ENCODE measurements at regions not wholly inside any gene's neighbourhood (a gene's known extent, or its start where the extent isn't known, plus 50 kb on each side); places are given as distances from the start of the nearest gene placed in this dataset.

- intact Hi-C loops (cut with DNase I, micrococcal nuclease) = no loop called here
- ATAC-seq (no peak), DNase-seq (no peak)
- H3K4me3 ChIP-seq = no peak overlapping the region
- no peaks in the 10 kb centered on the region for H3K9me3 ChIP-seq
- no peaks in the 10 kb centered on the region for H3K36me3 ChIP-seq (ENCODE audit: low read depth)
- no peaks in the 10 kb centered on the region for H3K4me1 ChIP-seq (ENCODE audit: low read depth)
- TF ChIP-seq CTCF (IDR thresholded peaks at IDR 0.05) = no peak
Observed at GRCh38 chr7:92914645-92915044, 78.3 kb upstream of the CDK6 start.

DNA sequence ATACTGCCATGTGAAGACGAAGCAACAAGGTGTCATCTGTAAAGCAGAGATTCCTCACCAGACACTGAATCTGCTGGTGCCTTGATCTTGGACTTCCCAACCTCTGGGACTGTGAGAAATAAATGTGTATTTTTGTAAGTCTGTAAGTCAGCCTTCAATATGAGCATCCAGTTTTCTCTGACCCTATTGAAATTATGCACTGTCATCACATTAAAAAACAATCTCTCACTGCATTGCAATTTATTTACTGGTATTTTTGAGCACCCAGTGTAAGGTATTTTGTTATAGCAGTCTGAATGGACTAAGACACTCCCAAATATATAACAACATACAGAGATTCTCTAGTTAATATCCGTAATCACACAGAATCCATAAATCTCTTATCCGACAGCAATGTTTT, 77.5 kb upstream of the CDK6 start:
- intact Hi-C loops (cut with DNase I, micrococcal nuclease) = no loop called here
- no peaks in the 10 kb centered on the region for H3K36me3 ChIP-seq (ENCODE audit: low read depth)

GRCh38 chr7:92910976-92911375, 74.6 kb upstream of the CDK6 start:
- H3K4me1 ChIP-seq (ENCODE audit: low read depth) = no peaks in the 10 kb centered on the region
- H3K9me3 ChIP-seq = no peaks in the 10 kb centered on the region
- no peak overlapping the region for H3K4me3 ChIP-seq
- DNase-seq (no peak), ATAC-seq (no peak)
- intact Hi-C loops (cut with DNase I, micrococcal nuclease) = no loop called here
- no peak for TF ChIP-seq CTCF (IDR thresholded peaks at IDR 0.05)
- H3K36me3 ChIP-seq (ENCODE audit: low read depth) = no peaks in the 10 kb centered on the region

More for the DNA sequence above, 77.5 kb upstream of the CDK6 start:
- DNase-seq = no peak
- Histone ChIP-seq H3K4me3 (no peak overlapping the region), H3K4me1 (ENCODE audit: low read depth) (no peaks in the 10 kb centered on the region), H3K9me3 (no peaks in the 10 kb centered on the region)
- no peak for ATAC-seq
- TF ChIP-seq CTCF (IDR thresholded peaks at IDR 0.05) = no peak

DNA sequence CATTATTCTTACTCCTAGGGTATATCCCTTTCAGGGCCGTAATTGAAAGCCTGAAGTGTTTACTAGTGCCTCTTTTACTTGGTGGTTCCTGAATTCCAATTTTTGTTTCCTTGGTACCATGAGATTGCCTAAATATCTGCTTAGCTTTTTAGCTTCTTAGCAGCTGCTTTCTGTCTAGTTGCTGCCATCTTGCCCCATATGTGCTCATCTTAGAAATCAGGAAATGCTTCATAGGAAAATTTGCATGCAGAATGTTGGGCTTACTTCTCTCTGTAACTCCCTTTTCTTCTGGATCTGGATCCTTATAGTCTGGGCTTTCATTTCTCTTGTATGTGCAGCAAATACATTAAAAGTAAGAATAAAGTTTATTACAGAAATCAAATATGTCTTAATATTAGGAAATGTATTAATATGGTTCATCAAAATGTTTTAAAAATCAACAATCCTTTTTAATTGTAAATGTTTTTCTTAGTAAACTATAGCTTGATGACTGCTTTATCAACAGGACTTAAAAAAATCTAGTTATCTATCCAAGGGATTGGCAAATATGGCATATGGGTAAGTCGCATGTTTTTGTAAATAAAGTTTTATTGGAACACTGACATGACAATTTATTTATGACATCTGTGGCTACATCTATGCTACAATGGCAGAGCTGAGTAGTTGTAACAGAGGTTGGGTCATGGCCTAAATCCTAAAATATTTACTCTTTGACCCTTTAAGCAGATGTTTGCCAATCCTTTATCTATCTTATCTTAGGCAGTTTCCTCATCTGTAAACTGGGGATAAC, 73.5 kb upstream of the CDK6 start:
- H3K9me3 ChIP-seq = no peaks in the 10 kb centered on the region
- no peak for TF ChIP-seq CTCF (IDR thresholded peaks at IDR 0.05)
- DNase-seq = no peak
- intact Hi-C loops (cut with DNase I, micrococcal nuclease) = no loop called here
- no peaks in the 10 kb centered on the region for H3K4me1 ChIP-seq (ENCODE audit: low read depth)
- no peak for ATAC-seq
- H3K4me3 ChIP-seq = no peak overlapping the region
- no peaks in the 10 kb centered on the region for H3K36me3 ChIP-seq (ENCODE audit: low read depth)

DNA sequence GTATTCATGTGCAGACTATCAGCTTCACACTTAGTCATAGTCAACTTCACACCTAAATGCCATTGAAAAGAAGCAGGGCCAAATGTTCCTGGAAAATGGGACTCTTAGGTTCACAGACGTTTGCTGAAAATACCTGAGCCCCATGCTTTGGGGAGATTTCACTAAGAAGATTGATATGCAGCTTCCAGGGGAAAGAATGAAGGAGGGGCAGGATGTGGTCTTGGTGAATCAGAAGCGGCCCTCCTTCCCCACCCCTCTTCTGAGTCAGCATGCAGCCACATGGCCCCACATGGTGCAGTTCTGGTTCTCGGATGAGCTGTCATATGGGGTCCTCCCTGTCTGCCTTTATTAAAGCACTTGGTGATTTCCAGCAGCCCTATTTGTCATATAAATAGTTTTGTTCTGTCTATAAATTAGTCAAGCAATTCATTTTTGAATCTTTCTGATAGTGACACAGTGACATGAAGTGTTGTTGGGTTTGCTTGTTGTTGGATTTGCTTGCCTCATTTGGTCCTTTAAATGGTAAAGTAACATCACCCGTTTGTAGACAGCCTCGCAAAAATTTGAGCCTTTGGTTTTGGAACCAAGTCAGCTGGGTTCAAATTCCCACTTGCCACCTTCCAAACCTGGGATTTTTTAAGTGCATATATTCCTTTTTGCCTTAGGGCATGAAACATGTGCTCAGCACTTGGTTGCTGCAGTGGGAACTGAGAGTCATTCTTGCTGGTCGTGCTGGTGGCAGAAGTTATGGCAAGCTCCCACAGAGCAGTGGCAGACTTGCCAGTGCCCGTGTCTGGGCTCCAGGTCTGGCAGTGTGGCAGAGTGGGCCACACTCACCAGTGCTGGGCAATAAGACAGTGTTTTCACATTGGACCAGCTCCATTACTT, 68.1 kb upstream of the CDK6 start:
- H3K4me1 ChIP-seq (ENCODE audit: low read depth) = no peaks in the 10 kb centered on the region
- H3K9me3 ChIP-seq = no peaks in the 10 kb centered on the region
- no peak overlapping the region for H3K4me3 ChIP-seq
- peak in 2 of 3 donors; percentile 30 to 44 for DNase-seq
- TF ChIP-seq CTCF (IDR thresholded peaks at IDR 0.05) = no peak
- H3K36me3 ChIP-seq (ENCODE audit: low read depth) = no peaks in the 10 kb centered on the region
- peak; percentile 74 for ATAC-seq
- intact Hi-C loops (cut with DNase I, micrococcal nuclease) = no loop called here

Measured in mucosa of descending colon (tissue), 3 donors.